ENCODE measurements at regions not wholly inside any gene's neighbourhood (a gene's known extent, or its start where the extent isn't known, plus 50 kb on each side); places are given as distances from the start of the nearest gene placed in this dataset.

DNA sequence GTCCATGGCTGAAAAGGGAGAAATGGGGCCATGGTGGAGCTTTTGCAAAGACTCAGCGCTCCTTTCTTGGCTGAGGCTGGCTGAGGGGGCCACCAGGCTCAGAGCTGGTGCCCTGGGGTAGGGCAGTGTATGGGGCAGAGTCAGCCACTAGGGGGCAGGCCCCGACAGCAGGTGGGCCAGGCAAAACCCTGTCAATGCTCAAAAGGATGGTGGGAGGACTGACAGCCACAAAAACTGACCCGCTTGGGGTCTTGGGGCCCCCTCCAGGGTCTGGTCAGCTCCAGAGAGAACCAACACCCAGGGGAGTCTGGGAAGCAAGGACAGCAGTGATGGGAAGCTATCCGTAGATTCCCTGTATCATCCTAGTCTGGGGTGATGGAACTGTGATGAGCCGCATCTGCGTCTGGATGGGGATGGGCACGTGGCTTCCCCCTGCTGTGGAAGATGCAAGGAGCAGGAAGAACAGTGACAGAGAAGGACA, 306.9 kb downstream of the DHX35 start:
- TF ChIP-seq POLR2A (IDR thresholded peaks at IDR 0.05; ENCODE audit: low read length) (no peak), GATA1 (IDR thresholded peaks at IDR 0.05; ENCODE audit: low read depth, low read length) (no peak)
